Endothelial cell of umbilical vein (primary cell): ENCODE measurements at regions not wholly inside any gene's neighbourhood (a gene's known extent, or its start where the extent isn't known, plus 50 kb on each side); places are given as distances from the start of the nearest gene placed in this dataset.

Source experiments
- BruUV-seq: library from RNA; stranded (reverse); fragments of 400-500 nt; replicated peaks from 2 replicates; lab custom pipeline; 2021; lab: Mats Ljungman, UMichigan
- CTCF ChIA-PET: fragments of 300-600, 350-600 bp; sonication (Branson Sonifier 250); formaldehyde crosslinking; loops from one replicate; lab custom pipeline; 2021; ENCODE audit warnings: antibody characterized with exemption, inconsistent platforms; lab: Charles Lee
- POLR2A ChIA-PET: fragments of 300-600, 350-600 bp; sonication (Branson Sonifier 250); formaldehyde crosslinking; loops from one replicate; lab custom pipeline; 2021; ENCODE audit warnings: antibody characterized with exemption, inconsistent platforms; lab: Charles Lee
- DNase-seq: peaks from one replicate; pipeline ENCODE4 v3.0.0-alpha.2; 2011; ENCODE audit warnings: low read depth, low spot score
- FAIRE-seq: peaks from 2 replicates; lab custom pipeline; 2011; peaks lifted over from hg19 to GRCh38; lab: Jason Lieb, UNC
- H2AFZ ChIP-seq: 2 replicates; pipeline ENCODE4 v1.6.0; 2012; ENCODE audit warnings: low read depth, low read length, control low read depth, inconsistent platforms
- H3K27ac ChIP-seq: 2 replicates; pipeline ENCODE4 v1.5.1; 2011; ENCODE audit warnings: low read depth, mild to moderate bottlenecking, control low read depth, low read length, moderate library complexity; ENCODE audit not compliant: insufficient read depth
- H3K27me3 ChIP-seq, 2 experiments: 2 replicates each; pipeline versions ENCODE4 v1.6.0 to v1.6.1; 2011; ENCODE audit warnings: low read length in 2 of 2, mixed read lengths in 1 of 2; ENCODE audit not compliant: control insufficient read depth in 2 of 2, insufficient read depth in 2 of 2
- H3K36me3 ChIP-seq, 2 experiments: 2 replicates in 1 of 2; 3 replicates in 1 of 2; pipeline ENCODE4 v1.5.1; 2011; ENCODE audit warnings: low read length in 2 of 2, mild to moderate bottlenecking in 1 of 2, moderate library complexity in 1 of 2; ENCODE audit not compliant: control insufficient read depth in 2 of 2, insufficient read depth in 2 of 2; ENCODE audit errors: extremely low read depth in 1 of 2
- H3K4me1 ChIP-seq: 3 replicates; pipeline ENCODE4 v1.5.1; 2011; ENCODE audit warnings: mild to moderate bottlenecking, low read length; ENCODE audit not compliant: control insufficient read depth, insufficient read depth; ENCODE audit errors: extremely low read depth
- H3K4me2 ChIP-seq: 2 replicates; pipeline ENCODE4 v1.6.1; 2011; ENCODE audit warnings: low read length, control low read depth, mixed read lengths; ENCODE audit not compliant: insufficient read depth
- H3K4me3 ChIP-seq, 3 experiments: fragments of 200-600 bp in 1 of 3; sonication (generic), shearing (Covaris generic) in 1 of 3; replicated peaks in 1 of 3; 2 replicates each; pipeline ENCODE4 v1.5.1; 2011 to 2016; ENCODE audit warnings: control low read depth in 3 of 3, low read length in 3 of 3, mild to moderate bottlenecking in 2 of 3, inconsistent platforms in 1 of 3, low read depth in 1 of 3, moderate library complexity in 1 of 3; ENCODE audit not compliant: insufficient read depth in 1 of 3
- H3K79me2 ChIP-seq: 2 replicates; pipeline ENCODE4 v1.6.0; 2012; ENCODE audit warnings: low read length, inconsistent platforms; ENCODE audit not compliant: control insufficient read depth, insufficient read depth
- H3K9ac ChIP-seq: replicated peaks from 2 replicates; pipeline ENCODE3; 2011; ENCODE audit warnings: low read length, control low read depth; ENCODE audit not compliant: insufficient read depth; ENCODE audit errors: extremely low read depth
- H3K9me1 ChIP-seq: replicated peaks from 3 replicates; pipeline ENCODE4 v1.6.0; 2011; ENCODE audit warnings: mild to moderate bottlenecking, low read length; ENCODE audit not compliant: control insufficient read depth, insufficient read depth; ENCODE audit errors: extremely low read depth
- H3K9me3 ChIP-seq: replicated peaks from 2 replicates; pipeline ENCODE4 v1.5.1; 2012; ENCODE audit warnings: low read length, inconsistent platforms; ENCODE audit not compliant: control insufficient read depth, insufficient read depth
- H4K20me1 ChIP-seq: replicated peaks from 2 replicates; pipeline ENCODE3; 2011; ENCODE audit warnings: mild to moderate bottlenecking, low read length; ENCODE audit not compliant: control insufficient read depth, insufficient read depth; ENCODE audit errors: extremely low read depth
- FOS ChIP-seq: IDR thresholded peaks from 2 replicates; pipeline ENCODE4 v1.6.1; 2011; ENCODE audit warnings: mild to moderate bottlenecking, low read length, moderate library complexity, borderline replicate concordance; ENCODE audit not compliant: insufficient read depth
- GATA2 ChIP-seq: IDR thresholded peaks from 2 replicates; pipeline ENCODE4 v1.7.0; 2011; ENCODE audit warnings: low read depth, mild to moderate bottlenecking, moderate library complexity, mixed read lengths, low read length; ENCODE audit not compliant: insufficient read length, insufficient read depth
- JUN ChIP-seq: IDR thresholded peaks from 2 replicates; pipeline ENCODE4 v1.6.1; 2011; ENCODE audit warnings: borderline replicate concordance, low read depth; ENCODE audit not compliant: insufficient read length, insufficient read depth
- MAX ChIP-seq: IDR thresholded peaks from 2 replicates; pipeline ENCODE4 v1.6.1; 2011; ENCODE audit not compliant: insufficient read depth, insufficient read length
- MYC ChIP-seq: IDR thresholded peaks from one replicate; pipeline ENCODE4 v1.6.1; 2011; ENCODE audit warnings: mild to moderate bottlenecking, low read depth, low read length
- POLR2A ChIP-seq: IDR thresholded peaks from 2 replicates; pipeline ENCODE4 v1.6.1; 2012; ENCODE audit warnings: low read depth, mild to moderate bottlenecking, control low read depth, low read length
- POLR2AphosphoS5 ChIP-seq: IDR thresholded peaks from 2 replicates; pipeline ENCODE4 v1.6.1; 2012; ENCODE audit warnings: low read depth, mild to moderate bottlenecking, control low read depth, low read length, moderate library complexity; ENCODE audit not compliant: insufficient read depth
- dilution Hi-C: fragments of 300-500 bp; cut with MboI; formaldehyde crosslinking; loops from one replicate; pipeline ENCODE4 v1.15.0; 2019; ENCODE audit warnings: low sequenced_read_pairs; ENCODE audit not compliant: extremely low pct_ligation_motif_present
- intact Hi-C: fragments of 100-400 bp; cut with micrococcal nuclease; formaldehyde crosslinking; loops from one replicate; pipeline ENCODE4 v1.10.0; 2022

GRCh38 chr11:110892741-110893285 lies 180.6 kb upstream of the ARHGAP20 start:
- CTCF ChIA-PET: no interaction called here
- BruUV-seq: no TSS peak
- dilution Hi-C loops (no loop called here), intact Hi-C loops (no loop called here)
- no peak for TF ChIP-seq MAX
- H2AFZ ChIP-seq: no peak overlapping the region
- DNase-seq (no peak), FAIRE-seq (no peak)
- no peaks in the 10 kb centered on the region for H3K9me3 ChIP-seq
- H3K36me3 ChIP-seq: no peaks in the 10 kb centered on the region
- H3K27me3 ChIP-seq: no peaks in the 10 kb centered on the region
- no peaks in the 10 kb centered on the region for H4K20me1 ChIP-seq
- no peak overlapping the region for H3K4me3 ChIP-seq
- H3K9me1 ChIP-seq: no peaks in the 10 kb centered on the region
- no peak overlapping the region for H3K9ac ChIP-seq
- H3K79me2 ChIP-seq: no peaks in the 10 kb centered on the region
- H3K4me1 ChIP-seq: no peaks in the 10 kb centered on the region
- POLR2A ChIA-PET: interaction anchor here (0.6 kb wide), 1 partner anchor 110 kb away, joined by 5 read pairs; no protein-coding TSS in a partner anchor
- no peak overlapping the region for H3K27ac ChIP-seq
- H3K4me2 ChIP-seq: no peak overlapping the region

- BruUV-seq: no TSS peak
- Histone ChIP-seq H3K27ac (no peak overlapping the region), H3K4me3 (no peak overlapping the region), H3K79me2 (no peaks in the 10 kb centered on the region), H3K27me3 (no peaks in the 10 kb centered on the region), H3K9me3 (no peaks in the 10 kb centered on the region), H4K20me1 (no peaks in the 10 kb centered on the region), H3K9ac (no peak overlapping the region), H2AFZ (no peak overlapping the region), H3K4me2 (no peak overlapping the region), H3K4me1 (no peaks in the 10 kb centered on the region), H3K36me3 (no peaks in the 10 kb centered on the region), H3K9me1 (no peaks in the 10 kb centered on the region)
- no peak for FAIRE-seq
- POLR2A ChIA-PET: no interaction called here
- intact Hi-C loops (no loop called here), dilution Hi-C loops (no loop called here)
- CTCF ChIA-PET: no interaction called here
- no peak for TF ChIP-seq POLR2AphosphoS5
- no peak for TF ChIP-seq POLR2A
- TF ChIP-seq GATA2: no peak
- no peak for TF ChIP-seq JUN
- TF ChIP-seq MAX: no peak
- no peak for TF ChIP-seq FOS
- TF ChIP-seq MYC: no peak
- DNase-seq: no peak
Measured at GRCh38 chr11:110891411-110891810, 179.2 kb upstream of the ARHGAP20 start.
